AG04449 (cell line): ENCODE measurements at regions not wholly inside any gene's neighbourhood (a gene's known extent, or its start where the extent isn't known, plus 50 kb on each side); places are given as distances from the start of the nearest gene placed in this dataset.

Experiments
- CTCF ChIA-PET: fragments of 350-600 bp; formaldehyde crosslinking; extraction: SDS; loops from one replicate; lab custom pipeline; 2021; ENCODE audit warnings: antibody characterized with exemption; lab: Yijun Ruan, JAX
- POLR2A ChIA-PET: fragments of 400-600, 350-600 bp; formaldehyde crosslinking; extraction: SDS; loops from one replicate; lab custom pipeline; 2020; ENCODE audit warnings: antibody characterized with exemption, inconsistent platforms; lab: Yijun Ruan, JAX
- DNase-seq: peaks from one replicate; pipeline ENCODE4 v3.0.0-alpha.2; 2010; ENCODE audit warnings: low read depth, low spot score
- H3K4me3 ChIP-seq: 2 replicates; pipeline ENCODE4 v1.5.1; 2011; ENCODE audit warnings: low read depth, mild to moderate bottlenecking, control low read depth, low read length
- TF ChIP-seq, protein P1 (sequence below): IDR thresholded peaks from one replicate; pipeline ENCODE4 v1.5.1; 2011; ENCODE audit warnings: mild to moderate bottlenecking, moderate library complexity, low read length, control low read depth, inconsistent platforms; ENCODE audit not compliant: insufficient read depth; ENCODE audit errors: missing control alignments

DNA sequence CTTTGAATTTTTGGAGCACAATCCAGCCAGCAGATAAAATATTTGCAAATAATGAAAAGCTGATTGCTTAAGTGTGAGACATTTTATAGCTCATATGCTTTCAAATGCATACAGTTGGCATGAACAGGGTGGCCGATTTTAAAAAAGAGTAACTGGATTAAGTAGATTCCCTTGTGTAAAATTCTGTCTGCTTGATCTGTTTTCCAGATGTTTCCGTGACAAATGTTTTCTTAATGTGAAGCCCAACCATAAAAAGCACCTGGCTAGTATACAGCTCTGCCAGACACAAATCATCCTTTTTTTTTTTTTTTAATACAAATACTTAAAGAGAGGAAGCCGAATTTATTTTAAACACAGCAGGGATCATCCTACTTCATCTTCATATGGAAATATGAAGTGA, 440.7 kb downstream of the CCER1 start:
- TF ChIP-seq, protein P1, sequence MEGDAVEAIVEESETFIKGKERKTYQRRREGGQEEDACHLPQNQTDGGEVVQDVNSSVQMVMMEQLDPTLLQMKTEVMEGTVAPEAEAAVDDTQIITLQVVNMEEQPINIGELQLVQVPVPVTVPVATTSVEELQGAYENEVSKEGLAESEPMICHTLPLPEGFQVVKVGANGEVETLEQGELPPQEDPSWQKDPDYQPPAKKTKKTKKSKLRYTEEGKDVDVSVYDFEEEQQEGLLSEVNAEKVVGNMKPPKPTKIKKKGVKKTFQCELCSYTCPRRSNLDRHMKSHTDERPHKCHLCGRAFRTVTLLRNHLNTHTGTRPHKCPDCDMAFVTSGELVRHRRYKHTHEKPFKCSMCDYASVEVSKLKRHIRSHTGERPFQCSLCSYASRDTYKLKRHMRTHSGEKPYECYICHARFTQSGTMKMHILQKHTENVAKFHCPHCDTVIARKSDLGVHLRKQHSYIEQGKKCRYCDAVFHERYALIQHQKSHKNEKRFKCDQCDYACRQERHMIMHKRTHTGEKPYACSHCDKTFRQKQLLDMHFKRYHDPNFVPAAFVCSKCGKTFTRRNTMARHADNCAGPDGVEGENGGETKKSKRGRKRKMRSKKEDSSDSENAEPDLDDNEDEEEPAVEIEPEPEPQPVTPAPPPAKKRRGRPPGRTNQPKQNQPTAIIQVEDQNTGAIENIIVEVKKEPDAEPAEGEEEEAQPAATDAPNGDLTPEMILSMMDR = no peak
- DNase-seq = no peak
- H3K4me3 ChIP-seq = no peak overlapping the region
- CTCF ChIA-PET = interaction anchor here (0.6 kb wide), 1 partner anchor 158 kb away, joined by 3 read pairs; no protein-coding TSS in a partner anchor
- POLR2A ChIA-PET = no interaction called here

DNA sequence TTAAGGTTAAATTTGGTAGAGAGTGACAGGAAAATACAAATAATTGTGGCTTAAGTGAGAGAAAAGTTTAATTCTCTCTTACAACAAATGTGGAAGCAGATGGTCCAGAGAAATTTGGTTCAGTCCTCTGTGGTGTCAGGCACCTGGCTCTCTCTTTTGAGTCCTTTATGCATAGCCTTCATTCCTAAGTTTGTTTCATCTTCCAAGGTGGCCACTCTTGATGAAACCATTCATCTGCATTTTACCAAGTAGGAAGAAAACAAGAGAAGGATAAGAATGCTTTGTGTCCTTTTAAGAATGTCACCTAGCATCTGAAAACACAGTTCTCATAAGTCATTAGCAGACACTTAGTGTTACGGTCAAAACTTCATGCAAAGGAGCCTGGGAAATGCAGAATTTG, 442.5 kb downstream of the CCER1 start:
- no peak overlapping the region for H3K4me3 ChIP-seq
- DNase-seq = no peak
- ChIA-PET CTCF (no interaction called here), POLR2A (no interaction called here)
- TF ChIP-seq, protein P1 = no peak

DNA sequence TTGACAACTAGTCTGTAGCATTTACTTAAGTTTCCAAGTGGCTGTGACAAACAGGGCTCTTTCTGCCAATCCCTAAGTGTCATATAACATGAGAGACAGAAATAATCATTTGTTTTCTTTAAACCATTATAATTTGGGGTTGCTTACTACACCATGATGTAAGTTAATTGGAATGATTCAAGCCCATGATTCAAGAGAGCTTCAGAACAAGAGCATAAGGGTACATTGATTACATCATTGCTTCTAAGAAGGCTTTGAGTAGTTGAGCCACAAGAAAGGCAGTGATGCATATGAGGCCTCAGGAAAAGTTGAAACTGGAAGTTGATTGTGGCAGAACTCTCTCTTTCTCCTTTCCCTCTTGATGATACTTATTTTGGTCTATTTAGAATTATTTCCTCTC, 444.0 kb downstream of the CCER1 start:
- no peak overlapping the region for H3K4me3 ChIP-seq
- ChIA-PET POLR2A (no interaction called here), CTCF (no interaction called here)
- TF ChIP-seq, protein P1 = no peak
- no peak for DNase-seq

DNA sequence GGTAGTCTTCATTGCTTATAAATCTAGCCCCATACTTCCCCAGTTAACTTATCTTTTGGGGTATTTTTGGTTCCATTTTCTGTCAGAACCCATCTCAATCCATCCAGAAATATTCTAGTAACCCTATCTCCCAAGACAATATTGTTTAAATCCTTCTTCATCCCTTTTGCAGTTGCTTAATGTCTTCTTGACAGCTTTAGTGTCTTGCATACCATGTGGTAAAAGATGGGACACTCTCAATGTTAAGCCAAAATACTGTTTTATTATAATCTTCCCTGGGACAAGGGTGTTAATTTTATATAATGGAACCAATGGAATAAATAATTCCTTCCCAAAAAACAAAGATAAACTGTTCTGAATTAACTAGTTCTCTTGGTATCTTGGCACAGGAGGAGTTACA, 450.2 kb downstream of the CCER1 start:
- DNase-seq = no peak
- no peak overlapping the region for H3K4me3 ChIP-seq
- TF ChIP-seq, protein P1 = no peak
- ChIA-PET POLR2A (no interaction called here), CTCF (interaction anchor here (1.2 kb wide), 1 partner anchor 10 kb away, joined by 6 read pairs; no protein-coding TSS in a partner anchor)

DNA sequence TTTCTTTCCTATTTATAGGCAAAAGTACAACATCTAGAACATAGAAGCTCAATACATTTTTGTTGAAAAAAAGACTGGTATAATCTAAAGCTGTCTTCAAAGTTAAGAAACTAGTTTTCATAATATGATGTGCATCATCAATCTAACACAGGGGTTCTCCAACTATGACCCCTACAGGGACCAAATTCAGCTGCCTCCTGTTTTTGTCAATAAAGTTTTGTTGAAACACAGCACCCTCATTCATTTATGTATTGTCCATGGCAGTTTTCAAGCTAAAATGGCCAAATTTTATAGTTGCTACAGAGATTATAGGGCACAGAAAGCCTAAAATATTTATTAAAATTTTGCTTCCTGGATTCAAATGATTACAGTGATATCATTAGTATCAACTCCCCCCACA, 452.9 kb downstream of the CCER1 start:
- CTCF ChIA-PET = no interaction called here
- H3K4me3 ChIP-seq = no peak overlapping the region
- POLR2A ChIA-PET = no interaction called here
- no peak for DNase-seq
- TF ChIP-seq, protein P1 = no peak

DNA sequence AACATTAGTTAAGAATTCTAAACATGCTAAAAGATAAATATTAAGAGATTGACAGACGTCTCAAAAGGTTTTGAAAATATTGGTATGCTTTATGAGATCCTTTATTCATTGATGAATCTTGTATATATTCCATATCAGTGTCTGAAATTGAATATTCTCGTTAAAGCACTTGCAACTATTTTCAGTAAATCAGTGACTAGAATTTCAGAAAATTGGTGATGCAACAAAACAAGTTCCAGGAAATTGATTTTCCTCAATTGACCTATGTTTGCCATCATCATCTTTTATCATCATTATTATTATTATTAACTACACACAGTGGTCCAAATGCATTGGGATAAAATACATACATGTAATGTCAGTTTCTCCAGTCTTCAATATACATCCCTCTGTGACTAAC, 453.6 kb downstream of the CCER1 start:
- POLR2A ChIA-PET = no interaction called here
- no peak overlapping the region for H3K4me3 ChIP-seq
- no peak for DNase-seq
- TF ChIP-seq, protein P1 = no peak
- CTCF ChIA-PET = no interaction called here
